HEK293 (cell line): ENCODE measurements at regions not wholly inside any gene's neighbourhood (a gene's known extent, or its start where the extent isn't known, plus 50 kb on each side); places are given as distances from the start of the nearest gene placed in this dataset.

Experiments
- CTCF ChIA-PET: fragments of 350-600 bp; formaldehyde crosslinking; extraction: SDS; loops from one replicate; lab custom pipeline; 2021; ENCODE audit warnings: antibody characterized with exemption; lab: Yijun Ruan, JAX
- POLR2A ChIA-PET: fragments of 300-600 bp; formaldehyde crosslinking; extraction: SDS; loops from one replicate; lab custom pipeline; 2020; ENCODE audit warnings: antibody characterized with exemption, inconsistent platforms; lab: Yijun Ruan, JAX
- H3K27ac ChIP-seq: fragments of 200-500 bp; sonication (Bioruptor generic); 2 replicates; pipeline ENCODE4 v1.5.1; 2014; ENCODE audit warnings: low read depth, low read length, control low read depth, inconsistent platforms; ENCODE audit errors: extremely low read depth
- H3K36me3 ChIP-seq, 2 experiments: fragments of 200-500 bp in 1 of 2; sonication (Bioruptor generic) in 1 of 2; 1 replicate in 1 of 2; 2 replicates in 1 of 2; pipeline ENCODE4 v1.5.1; 2014 to 2017; ENCODE audit warnings: inconsistent platforms in 2 of 2, low read length in 2 of 2; ENCODE audit not compliant: control insufficient read depth in 2 of 2, insufficient read depth in 1 of 2
- H3K4me1 ChIP-seq: fragments of 200-500 bp; sonication (Bioruptor generic); 2 replicates; pipeline ENCODE4 v1.5.1; 2014; ENCODE audit warnings: mild to moderate bottlenecking, low read length, inconsistent platforms; ENCODE audit not compliant: control insufficient read depth, insufficient read depth
- H3K4me3 ChIP-seq: 2 replicates; pipeline ENCODE4 v1.5.1; 2011; ENCODE audit warnings: low read depth, mild to moderate bottlenecking, control low read depth, low read length, moderate library complexity
- H3K9me3 ChIP-seq: fragments of 200-500 bp; sonication (Bioruptor generic); 2 replicates; pipeline ENCODE4 v1.5.1; 2014; ENCODE audit warnings: low read depth, low read length, inconsistent platforms; ENCODE audit not compliant: control insufficient read depth, insufficient read depth
- GLI4 ChIP-seq: fragments of 450-650 bp; formaldehyde crosslinking; IDR thresholded peaks from 2 replicates; pipeline ENCODE4 v1.5.1; 2016; ENCODE audit warnings: missing biosample characterization, missing genetic modification characterization
- HOXA7 ChIP-seq: sonication (generic); formaldehyde crosslinking; IDR thresholded peaks from 2 replicates; pipeline ENCODE4 v1.8.1; 2022; ENCODE audit warnings: missing genetic modification reagents, borderline replicate concordance
- PRDM10 ChIP-seq: fragments of 450-650 bp; formaldehyde crosslinking; IDR thresholded peaks from 2 replicates; pipeline ENCODE4 v1.5.1; 2016; ENCODE audit warnings: missing biosample characterization, missing genetic modification characterization
- PRDM6 ChIP-seq: fragments of 450-650 bp; formaldehyde crosslinking; IDR thresholded peaks from 2 replicates; pipeline ENCODE4 v1.5.1; 2017; ENCODE audit warnings: missing biosample characterization, missing genetic modification characterization
- SCRT2 ChIP-seq: fragments of 450-650 bp; formaldehyde crosslinking; IDR thresholded peaks from 2 replicates; pipeline ENCODE4 v1.5.1; 2016; ENCODE audit warnings: missing biosample characterization, missing genetic modification characterization
- TRIM28 ChIP-seq: IDR thresholded peaks from 2 replicates; pipeline ENCODE4 v1.6.1; 2011; ENCODE audit warnings: low read length, control low read depth, borderline replicate concordance
- ZBTB11 ChIP-seq: fragments of 450-650 bp; formaldehyde crosslinking; conservative IDR thresholded peaks from 2 replicates; pipeline ENCODE4 v1.5.1; 2016; ENCODE audit warnings: low read depth, missing biosample characterization, missing genetic modification characterization
- ZBTB8A ChIP-seq: fragments of 450-650 bp; formaldehyde crosslinking; IDR thresholded peaks from 2 replicates; pipeline ENCODE4 v1.5.1; 2016; ENCODE audit warnings: missing biosample characterization, missing genetic modification characterization
- ZFP41 ChIP-seq: fragments of 450-650 bp; formaldehyde crosslinking; IDR thresholded peaks from 2 replicates; pipeline ENCODE4 v1.5.1; 2016; ENCODE audit warnings: missing biosample characterization, missing genetic modification characterization, borderline replicate concordance
- ZNF132 ChIP-seq: fragments of 450-650 bp; formaldehyde crosslinking; IDR thresholded peaks from 2 replicates; pipeline ENCODE4 v1.5.1; 2017; ENCODE audit warnings: missing biosample characterization, missing genetic modification characterization, borderline replicate concordance
- ZNF2 ChIP-seq: fragments of 450-650 bp; formaldehyde crosslinking; IDR thresholded peaks from 2 replicates; pipeline ENCODE4 v1.5.1; 2016; ENCODE audit warnings: missing biosample characterization, missing genetic modification characterization
- ZNF24 ChIP-seq: fragments of 450-650 bp; formaldehyde crosslinking; IDR thresholded peaks from 2 replicates; pipeline ENCODE4 v1.5.1; 2016; ENCODE audit warnings: missing biosample characterization, missing genetic modification characterization
- ZNF266 ChIP-seq: fragments of 450-650 bp; formaldehyde crosslinking; IDR thresholded peaks from 2 replicates; pipeline ENCODE4 v1.5.1; 2016; ENCODE audit warnings: missing biosample characterization, missing genetic modification characterization, low read depth
- ZNF530 ChIP-seq: fragments of 450-650 bp; formaldehyde crosslinking; IDR thresholded peaks from 2 replicates; pipeline ENCODE4 v1.5.1; 2016; ENCODE audit warnings: low read depth, missing biosample characterization, missing genetic modification characterization
- ZNF561 ChIP-seq: fragments of 450-650 bp; IDR thresholded peaks from 2 replicates; pipeline ENCODE4 v1.5.1; 2018; ENCODE audit warnings: missing biosample characterization, missing genetic modification characterization, borderline replicate concordance
- ZNF747 ChIP-seq: fragments of 450-650 bp; formaldehyde crosslinking; IDR thresholded peaks from 2 replicates; pipeline ENCODE4 v1.5.1; 2016; ENCODE audit warnings: missing biosample characterization, missing genetic modification characterization
- ZSCAN16 ChIP-seq: fragments of 450-650 bp; formaldehyde crosslinking; IDR thresholded peaks from 2 replicates; pipeline ENCODE4 v1.5.1; 2016; ENCODE audit warnings: missing biosample characterization, missing genetic modification characterization
- TF ChIP-seq, protein P1 (sequence below): fragments of 450-650 bp; formaldehyde crosslinking; IDR thresholded peaks from 2 replicates; pipeline ENCODE4 v1.5.1; 2016; ENCODE audit warnings: missing biosample characterization, missing genetic modification characterization

- POLR2A ChIA-PET: no interaction called here
- Histone ChIP-seq H3K9me3 (no peaks in the 10 kb centered on the region), H3K4me1 (no peaks in the 10 kb centered on the region), H3K4me3 (no peak overlapping the region), H3K36me3 (no peaks in the 10 kb centered on the region), H3K27ac (no peak overlapping the region)
- CTCF ChIA-PET: interaction anchor here (0.9 kb wide), 1 partner anchor 19 kb away, joined by 3 read pairs; no protein-coding TSS in a partner anchor
- no peak for TF ChIP-seq TRIM28
- TF ChIP-seq ZNF747 (tag by site-specific recombination): no peak
- no peak for TF ChIP-seq ZNF132 (tag by site-specific recombination)
- no peak for TF ChIP-seq SCRT2 (tag by site-specific recombination)
- no peak for TF ChIP-seq ZNF2 (tag by site-specific recombination)
- no peak for TF ChIP-seq HOXA7 (CRISPR knock-in tag)
- no peak for TF ChIP-seq GLI4 (tag by site-specific recombination)
- TF ChIP-seq, protein P1, sequence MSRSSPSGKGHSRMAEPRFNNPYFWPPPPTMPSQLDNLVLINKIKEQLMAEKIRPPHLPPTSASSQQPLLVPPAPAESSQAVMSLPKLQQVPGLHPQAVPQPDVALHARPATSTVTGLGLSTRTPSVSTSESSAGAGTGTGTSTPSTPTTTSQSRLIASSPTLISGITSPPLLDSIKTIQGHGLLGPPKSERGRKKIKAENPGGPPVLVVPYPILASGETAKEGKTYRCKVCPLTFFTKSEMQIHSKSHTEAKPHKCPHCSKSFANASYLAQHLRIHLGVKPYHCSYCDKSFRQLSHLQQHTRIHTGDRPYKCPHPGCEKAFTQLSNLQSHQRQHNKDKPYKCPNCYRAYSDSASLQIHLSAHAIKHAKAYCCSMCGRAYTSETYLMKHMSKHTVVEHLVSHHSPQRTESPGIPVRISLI (tag by site-specific recombination): no peak
- TF ChIP-seq ZBTB11 (tag by site-specific recombination): no peak
- no peak for TF ChIP-seq ZNF530 (tag by site-specific recombination)
- TF ChIP-seq ZSCAN16 (tag by site-specific recombination): no peak
- no peak for TF ChIP-seq PRDM6 (tag by site-specific recombination)
- no peak for TF ChIP-seq ZFP41 (tag by site-specific recombination)
- no peak for TF ChIP-seq ZBTB8A (tag by site-specific recombination)
- TF ChIP-seq ZNF266 (tag by site-specific recombination): no peak
- TF ChIP-seq ZNF561 (tag by site-specific recombination): no peak
- TF ChIP-seq PRDM10 (tag by site-specific recombination): no peak
- no peak for TF ChIP-seq ZNF24 (tag by site-specific recombination)
Measured at GRCh38 chr5:2158767-2159166, 276.0 kb upstream of the IRX4 start.
